Femur (tissue), 1 donor: ENCODE measurements at regions not wholly inside any gene's neighbourhood (a gene's known extent, or its start where the extent isn't known, plus 50 kb on each side); places are given as distances from the start of the nearest gene placed in this dataset.
A peak's percentile ranks its signal among the peaks of the same experiment; 100 is the strongest.

Source experiments
- DNase-seq: peaks from one replicate; pipeline ENCODE4 v3.0.0-alpha.2; 2017

DNA sequence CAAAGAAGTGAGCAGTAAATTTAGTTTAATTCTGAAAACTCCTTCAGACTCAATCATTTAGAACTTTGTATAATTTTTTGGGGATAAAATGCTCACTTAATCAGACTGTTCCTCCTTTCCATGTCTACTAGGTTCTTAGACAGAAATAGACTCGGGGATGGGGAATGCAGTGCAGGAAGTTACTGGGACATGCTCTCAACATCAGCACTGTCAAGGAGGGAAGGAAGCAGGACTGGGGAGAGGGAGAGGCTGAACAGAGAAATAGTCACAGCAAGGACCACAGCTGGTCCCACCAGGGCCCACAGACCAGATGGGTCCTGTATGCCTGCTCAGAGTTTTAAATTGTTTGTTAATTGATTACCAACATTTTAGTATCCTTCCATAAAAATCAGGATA, 310.1 kb upstream of the MSX2 start:
- DNase-seq, result no peak

DNA sequence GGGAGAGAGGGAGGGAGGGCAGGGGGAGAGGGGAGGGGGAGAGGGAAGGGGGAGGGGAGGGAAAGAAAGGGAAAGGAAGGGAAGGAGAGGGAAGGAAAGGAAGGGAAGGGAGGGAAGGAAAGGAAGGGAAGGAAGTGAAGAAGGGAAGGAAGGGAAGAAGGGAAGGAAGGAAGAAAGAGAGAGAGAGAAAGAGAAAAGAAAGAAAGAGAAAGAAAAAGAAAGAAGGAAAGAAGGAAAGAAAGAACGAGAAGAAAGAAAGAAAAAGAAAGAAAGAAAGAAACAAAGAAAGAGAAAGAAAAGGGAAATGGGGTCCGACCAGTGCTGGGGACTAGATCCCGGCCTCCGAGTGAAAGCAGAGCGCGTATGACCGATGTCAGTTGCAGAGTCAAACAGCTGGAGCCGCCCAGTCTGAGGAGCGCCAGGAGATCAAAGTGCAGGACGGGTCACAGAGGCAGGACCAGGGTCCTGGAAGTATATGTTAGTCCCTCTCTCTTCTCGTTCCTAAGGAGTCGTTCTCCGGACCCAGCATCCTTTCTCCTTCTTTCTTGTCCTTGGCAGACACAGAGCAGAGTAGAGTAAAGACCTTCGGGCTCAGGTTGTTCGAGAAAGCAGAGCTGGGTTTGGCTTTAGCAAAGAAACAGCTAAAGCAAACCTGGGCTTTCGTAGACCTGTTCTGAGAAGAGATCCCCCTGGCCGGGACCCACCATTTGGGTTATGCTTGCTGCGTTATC, 305.4 kb upstream of the MSX2 start:
- no peak for DNase-seq

DNA sequence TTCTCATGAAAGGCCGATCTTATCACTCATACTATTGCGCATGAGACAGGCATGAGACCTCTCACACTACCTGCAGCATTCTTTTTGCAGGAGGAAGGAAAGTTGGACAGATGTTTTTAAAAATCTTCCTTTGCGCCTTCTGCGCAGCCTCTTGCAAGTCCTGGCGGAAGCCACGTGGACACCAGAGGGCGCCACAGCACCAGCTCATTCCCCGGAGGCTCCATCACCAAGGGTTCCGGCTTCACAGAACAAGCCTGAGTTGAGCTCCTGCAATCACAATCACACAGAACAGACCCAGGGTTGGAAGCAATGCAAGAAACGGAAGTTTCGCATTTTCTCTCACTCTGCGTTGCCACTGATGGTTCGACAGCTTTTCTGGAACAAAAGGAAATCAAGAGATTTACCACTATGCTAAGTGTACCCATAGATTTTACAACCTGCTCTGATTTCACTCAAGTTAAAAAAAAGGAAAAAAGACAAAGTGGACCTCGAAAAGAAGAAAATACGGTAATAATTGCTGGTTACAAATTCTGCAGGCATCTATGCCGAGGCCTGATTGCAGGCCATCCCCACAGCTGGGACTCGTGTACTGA, 304.7 kb upstream of the MSX2 start:
- peak; percentile 93 for DNase-seq

DNA sequence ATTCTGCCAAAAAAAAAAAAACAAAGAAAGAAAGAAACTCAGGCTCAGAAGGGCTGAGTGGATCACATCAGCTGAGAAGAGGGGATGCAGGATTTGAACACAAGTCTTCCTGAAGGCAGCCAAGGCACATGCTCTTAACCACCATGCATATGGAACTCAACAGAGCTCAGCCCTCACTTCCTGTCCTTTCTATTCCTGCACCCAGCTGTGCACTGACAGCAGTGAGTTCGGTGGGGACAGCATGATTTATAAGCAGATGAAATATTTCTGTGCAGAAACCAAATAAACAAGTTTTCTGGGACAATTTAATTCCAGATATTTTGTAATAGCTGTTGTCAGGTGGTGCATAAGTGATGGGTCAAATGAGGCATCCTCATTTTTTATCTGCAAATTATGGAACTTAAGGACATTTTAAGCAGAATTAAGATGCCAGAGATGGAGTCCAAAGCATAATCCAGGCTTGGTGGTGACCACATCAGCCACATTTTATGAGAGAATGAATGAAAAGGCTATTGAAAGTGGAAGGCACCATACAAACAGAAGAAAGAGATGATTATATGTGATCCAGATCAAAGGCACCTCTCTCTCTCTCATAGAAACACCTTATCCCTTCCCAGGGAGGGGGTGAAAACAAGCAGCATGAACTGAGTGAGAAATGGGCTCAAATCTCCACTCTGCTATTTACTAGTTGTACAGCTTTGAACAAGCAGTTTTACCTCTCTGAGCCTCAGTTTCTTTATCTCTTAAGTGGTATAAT, 303.6 kb upstream of the MSX2 start:
- no peak for DNase-seq

DNA sequence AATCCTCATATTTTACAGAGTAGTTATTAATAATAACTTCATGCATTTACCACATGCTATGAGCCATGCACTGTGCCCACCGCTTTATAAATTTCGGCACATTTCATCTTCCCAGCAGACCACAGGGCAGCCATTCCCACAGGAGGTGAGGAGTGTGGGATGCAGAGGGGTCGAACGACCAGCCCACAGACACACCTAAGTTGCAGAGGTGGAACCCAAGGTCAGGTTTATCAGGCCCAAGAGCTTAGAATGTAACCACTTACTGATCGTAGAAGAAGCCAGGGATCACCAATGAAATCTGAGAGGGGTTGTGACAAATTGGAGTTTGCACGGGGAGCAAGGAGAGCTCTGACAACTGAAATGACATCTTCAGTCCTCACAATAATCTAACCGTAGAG, 303.0 kb upstream of the MSX2 start:
- DNase-seq, result no peak

DNA sequence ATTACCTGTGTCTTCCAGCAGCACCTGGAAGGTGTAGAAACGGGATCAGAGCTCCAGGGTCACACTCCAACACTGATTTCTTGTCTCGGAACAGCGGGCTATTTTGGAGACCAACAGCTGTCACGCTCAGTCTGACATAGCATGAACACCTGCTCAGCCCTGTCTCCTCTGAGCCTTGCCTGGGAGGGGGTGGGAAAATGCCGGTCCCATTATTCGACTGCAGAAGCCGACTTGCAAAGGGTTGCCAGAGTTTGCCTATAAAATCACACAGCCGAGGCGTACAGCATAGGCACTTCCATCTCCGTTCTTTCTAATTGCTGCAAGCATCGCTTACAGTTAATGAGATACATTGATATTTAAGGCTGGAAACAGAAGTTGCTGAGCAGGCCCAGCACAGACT, 300.8 kb upstream of the MSX2 start:
- peak; percentile 60 for DNase-seq

DNA sequence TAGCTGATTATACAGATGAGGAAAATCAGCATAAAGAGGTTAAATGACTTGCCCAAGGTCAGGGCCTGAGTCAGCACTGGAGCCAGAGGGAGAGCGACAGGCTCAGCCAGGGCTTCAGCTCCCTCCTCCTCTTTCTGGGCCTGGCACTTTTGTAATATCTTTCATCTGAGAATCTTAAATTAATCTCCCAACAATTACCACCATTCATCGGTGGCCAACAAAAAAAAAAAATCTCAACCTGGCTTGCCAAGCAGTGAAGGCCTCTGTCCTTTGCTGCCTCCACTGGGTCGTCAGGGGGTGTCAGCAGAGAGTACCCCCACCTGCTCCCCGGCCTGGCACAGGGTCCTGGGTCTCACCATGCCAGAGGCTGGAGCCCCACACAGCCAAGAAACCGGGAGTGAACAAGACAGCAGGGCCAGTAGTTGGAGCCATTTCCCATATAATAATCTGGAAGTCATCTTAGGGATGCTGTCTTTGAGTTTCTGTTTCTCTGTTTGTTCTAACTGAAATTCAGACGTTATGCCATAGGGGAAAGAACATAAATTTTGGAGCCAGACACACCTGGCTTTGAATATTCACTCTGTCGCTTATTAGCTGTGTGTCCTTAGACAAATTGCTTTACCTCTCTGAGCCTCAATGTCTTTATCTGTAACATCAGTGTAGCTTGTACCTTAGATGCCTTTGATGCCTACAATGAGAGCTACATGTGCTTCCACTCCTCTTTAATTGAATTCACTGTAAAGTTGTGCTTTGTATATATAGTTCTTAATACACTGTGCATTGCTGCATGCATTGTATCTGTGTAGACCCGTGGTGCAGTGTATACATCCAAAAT, 299.9 kb upstream of the MSX2 start:
- peak; percentile 50 for DNase-seq

DNA sequence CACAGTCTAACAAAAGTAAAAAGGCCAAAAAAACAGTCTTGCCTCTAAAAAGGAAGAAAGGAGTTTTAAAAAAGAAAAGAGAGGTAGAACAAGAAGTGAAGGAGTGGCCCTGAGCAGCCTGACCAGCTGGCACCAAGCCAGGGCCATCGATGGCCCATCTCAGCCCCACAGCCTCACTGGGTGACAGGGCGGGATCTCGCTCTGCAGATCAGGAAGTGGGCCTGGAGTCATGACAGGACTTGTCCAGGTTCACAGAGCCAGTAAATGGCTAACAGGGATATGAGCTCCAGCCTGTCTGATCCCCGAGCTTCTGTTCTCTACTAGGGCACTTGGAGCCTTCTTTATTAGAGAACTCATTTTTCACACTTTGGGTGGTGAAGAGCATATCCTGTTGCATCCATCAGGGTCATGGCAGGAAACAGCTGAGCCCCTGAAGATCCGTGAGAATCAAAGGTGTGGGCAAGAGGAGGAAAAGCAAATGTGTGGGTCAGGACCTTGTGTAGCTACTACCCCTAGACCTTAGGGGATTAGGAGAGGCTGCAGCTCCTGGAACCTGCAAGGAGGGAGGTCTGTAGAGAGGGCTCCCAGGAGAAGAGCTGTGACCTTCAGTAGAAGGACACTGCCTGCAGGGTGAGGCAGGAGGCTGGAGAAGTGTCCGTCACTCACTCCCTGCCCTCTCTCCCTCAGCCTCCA, 299.0 kb upstream of the MSX2 start:
- no peak for DNase-seq

DNA sequence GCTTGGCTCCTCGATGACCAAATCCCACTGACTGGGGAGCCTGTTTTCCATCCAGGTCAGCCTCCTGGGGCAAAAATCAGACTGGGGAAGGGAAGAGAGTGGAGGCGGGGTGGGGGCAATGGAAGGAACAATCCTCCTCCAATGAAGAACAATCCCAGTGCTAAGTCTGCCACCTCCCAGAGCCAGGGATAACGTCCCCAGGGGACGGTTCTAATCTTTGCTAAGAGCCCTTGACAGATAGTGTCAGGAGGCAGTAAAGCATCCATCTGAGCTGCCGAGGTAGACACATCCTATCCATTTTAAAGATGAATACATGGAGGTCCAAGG, 298.5 kb upstream of the MSX2 start:
- DNase-seq, result no peak

DNA sequence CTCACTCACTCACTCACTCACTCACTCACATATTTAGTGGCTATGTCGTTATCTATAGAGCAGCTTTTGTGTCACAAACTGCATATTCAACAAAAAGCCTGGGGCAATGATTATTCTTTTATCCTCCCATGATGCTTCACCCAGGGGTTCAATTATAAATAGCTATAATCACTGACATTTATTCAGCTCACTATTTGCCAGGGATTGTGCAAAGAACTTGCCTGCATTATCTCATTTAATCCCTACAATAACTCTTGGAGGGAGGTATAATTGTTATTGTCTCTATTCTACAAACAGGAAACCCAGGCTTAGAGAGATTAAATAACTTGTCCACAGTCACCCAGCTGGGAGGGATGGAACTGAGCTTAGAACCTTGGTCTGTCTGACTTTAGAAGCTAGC, 298.0 kb upstream of the MSX2 start:
- DNase-seq, result no peak

DNA sequence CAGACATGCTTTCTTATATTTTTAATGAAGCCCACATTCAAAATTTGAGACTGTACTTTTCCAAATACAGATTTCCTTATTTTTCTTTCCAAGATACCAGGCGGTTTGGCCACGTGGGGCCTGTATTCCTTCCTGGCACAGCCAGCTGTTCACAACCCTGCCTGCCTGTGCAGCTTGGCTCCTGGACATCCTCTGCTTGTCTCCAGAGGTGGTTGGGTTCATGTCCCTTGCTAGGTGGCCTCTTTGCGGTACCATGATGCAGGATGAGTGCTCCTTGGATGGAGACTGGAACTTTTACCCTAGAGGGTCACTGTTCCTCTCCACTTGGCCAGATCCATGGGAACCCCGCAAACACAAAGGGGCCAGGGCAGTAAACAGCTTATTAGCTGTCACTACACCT, 297.5 kb upstream of the MSX2 start:
- DNase-seq, result no peak

DNA sequence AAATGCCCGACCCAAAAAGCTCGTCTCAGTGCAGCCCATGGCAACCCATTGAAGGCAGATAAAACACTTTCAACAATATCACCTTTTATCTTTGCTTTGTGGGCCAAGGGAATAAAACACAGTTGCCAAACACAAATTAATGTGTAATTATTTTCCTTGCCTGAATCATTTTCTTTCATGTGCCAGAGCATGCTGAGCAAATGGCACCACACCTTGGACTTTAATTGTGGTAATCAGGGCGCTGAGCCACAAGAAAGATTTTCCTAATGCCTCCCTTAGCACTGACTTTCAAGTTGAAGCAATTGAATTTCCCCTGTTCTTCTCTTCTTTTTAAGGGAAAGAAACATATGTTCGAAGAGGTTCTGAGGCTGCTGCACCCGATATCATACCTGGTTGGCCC, 297.1 kb upstream of the MSX2 start:
- DNase-seq, result no peak

DNA sequence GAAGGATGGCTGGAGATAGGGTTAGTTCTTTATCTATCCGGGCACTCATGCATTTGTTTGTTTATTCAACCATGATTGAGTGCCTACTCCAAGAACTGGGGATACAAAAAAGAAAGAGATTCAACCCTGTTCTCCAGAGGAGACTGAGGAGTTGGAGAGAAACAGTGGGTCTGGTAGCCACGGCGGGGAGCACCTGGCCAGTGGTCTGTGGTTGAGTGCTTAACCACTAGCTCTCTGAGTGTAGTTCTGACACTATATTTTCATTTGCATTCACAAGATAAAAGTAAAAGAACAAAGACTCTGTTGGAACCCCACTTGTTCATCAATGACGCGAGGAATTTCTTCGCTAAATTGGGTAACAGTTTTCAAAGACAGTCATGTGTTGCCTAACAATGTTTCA, 295.5 kb upstream of the MSX2 start:
- no peak for DNase-seq

DNA sequence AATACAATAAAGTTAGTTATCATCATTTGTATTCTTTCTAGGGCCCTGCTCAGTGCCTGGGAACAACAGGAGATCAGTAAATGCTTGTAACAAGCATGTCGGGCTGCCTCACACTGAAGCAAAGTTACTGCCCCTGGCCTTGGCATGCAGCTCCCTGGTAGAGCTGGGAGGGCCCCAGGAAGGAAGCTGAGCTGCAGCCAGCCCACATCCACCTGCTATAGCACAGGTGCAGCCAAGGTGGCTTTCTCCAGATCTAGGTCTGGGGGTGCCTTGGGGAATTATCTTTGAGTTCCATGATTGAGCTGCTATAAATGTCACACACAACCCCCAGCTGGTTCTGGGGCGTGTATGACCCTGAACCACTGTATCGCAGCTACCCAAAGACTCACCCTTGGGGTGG, 293.4 kb upstream of the MSX2 start:
- DNase-seq, result no peak

DNA sequence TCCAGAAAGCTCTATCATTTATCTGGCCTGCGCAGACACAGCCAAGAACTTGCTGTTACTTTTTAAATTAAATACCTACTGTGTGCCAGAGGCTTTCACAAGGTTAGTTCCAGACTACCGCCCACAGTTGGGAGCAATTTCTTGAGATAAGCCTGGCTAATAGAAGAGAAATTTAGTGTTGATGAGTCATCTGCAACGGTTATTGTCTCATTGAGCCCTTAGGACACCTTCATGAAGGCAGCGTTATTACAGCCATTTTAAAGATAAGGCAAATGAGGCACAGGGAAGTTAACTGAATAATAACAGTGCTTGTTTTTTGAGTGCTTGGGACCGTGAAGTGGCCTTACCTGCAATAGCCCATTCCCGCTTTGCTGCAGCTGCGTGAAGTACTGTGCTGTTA, 292.9 kb upstream of the MSX2 start:
- DNase-seq, result no peak

DNA sequence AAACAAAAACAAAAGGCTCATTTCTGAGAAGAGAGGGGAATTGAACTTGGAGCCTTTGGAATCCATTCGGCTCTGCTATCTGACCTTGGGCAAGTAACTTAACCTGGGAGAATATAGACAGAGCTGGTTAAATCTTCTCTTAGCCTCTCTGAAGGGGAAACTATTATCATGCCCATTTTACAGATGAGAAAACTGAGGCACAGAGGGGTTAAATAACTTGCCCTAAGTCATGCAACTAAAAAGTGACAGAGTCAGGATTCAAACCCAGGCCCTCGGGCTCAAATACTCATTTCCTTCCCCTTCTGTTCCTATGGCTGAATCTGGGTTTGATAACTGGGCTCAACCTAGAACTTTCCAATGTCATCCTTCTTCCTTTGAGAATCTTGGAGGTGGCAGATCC, 291.3 kb upstream of the MSX2 start:
- no peak for DNase-seq

DNA sequence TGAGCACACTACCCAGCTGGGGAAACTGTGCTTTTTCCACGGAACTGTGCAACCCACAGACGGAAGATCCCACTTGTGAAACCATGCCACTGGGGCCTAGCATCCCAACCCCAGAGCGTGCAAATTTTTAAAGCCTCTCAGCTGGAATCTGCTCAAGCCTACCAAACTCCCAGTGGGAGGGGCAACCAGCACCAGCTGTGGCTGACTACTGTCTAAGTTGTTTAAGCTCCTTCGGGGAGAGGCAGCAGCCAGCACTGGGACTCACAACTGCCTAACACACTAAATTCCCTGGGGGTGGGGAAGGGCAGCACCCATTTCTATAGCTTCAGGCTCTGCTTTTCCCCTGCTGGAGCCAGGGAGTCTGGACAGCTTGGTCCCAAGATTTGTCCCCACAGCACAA, 287.6 kb upstream of the MSX2 start:
- peak; percentile 24 for DNase-seq

DNA sequence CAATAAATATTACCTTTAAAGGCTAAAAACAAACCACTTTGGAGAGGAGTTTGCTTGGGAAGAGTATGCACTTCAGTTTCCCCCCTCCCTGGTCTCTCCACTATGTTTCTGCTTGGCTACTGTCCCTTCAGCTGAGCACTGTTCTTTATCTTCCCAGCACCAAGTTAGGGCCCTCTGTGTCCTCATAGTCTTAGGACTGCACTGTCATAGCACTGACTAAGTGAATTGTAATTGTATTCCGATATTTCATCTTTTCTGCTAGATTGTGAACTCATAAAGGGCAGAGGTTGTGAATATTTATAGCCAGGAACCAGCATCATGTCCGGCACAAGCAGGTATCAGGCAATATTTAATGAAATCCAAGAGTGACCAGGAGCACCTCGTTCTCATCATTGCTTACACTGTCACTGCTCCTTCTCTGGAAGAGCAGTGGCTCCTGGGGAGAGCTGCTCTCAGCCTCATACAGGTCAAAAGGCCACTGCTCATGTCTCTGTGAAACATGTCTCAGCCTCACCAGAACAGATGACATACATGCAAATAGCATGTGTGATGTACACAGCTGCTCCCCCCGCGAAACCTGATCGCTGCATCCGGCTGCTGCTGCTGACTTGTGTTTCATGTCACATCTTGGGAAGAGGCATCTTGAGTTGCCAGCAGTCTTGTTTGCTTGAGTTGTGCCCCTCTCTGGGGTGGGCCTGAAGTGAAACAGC, 279.7 kb upstream of the MSX2 start:
- no peak for DNase-seq

DNA sequence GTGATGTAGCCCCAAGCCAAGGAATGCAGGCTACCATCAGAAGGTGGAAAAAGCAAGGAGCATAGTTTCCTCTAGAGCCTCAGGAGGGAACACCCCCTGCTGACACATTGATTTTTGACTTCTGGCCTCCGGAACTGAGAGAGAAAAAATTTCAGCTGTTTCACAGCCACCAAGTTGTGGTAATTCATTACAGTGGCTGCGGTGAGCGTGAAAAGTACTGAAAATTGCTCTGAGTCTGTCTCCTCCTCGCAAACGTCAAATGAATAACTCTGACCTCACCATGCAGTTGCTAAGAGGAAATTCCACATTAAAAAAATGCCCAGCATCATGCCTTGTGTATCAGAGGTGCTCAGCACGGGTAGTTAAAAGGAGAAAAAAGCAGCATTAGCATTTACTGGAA, 277.9 kb upstream of the MSX2 start:
- no peak for DNase-seq

DNA sequence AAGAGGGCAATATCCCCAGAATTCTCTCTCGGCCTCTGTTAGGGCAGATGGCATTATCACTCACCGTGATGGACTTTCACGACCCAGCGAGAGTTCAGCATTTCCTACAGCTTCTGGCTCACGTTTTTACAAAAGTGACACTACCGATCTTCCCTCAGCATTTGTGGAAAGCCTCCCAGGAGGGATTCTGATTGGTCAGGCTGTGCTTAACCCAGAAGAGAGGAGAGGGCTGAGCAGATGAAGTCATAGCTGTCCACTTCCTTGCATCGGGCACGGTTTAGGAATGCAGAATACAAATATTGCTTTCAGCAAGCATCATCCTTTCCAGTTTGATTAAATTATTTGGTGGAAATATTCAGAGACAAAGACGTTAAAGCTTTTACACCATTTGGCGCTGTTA, 277.4 kb upstream of the MSX2 start:
- DNase-seq, result no peak

DNA sequence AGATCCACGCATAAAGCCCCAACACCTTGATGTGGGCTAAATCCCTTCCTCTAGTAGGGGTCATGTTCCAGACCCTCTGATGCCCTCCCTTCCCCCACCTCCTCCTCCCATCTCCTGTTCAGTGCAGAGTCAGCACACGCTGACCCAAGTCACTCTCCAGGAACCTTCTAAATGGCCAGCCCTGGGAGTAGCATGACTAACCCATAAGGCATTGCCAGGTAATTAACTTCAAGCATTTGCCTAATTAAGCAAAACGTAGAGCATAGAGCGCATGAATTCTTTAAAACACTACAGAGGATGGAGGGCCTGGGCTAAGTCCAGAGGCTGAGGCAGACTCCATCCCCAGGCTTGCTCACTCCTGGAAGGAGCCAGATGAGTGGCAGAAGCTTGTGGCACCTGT, 276.3 kb upstream of the MSX2 start:
- DNase-seq, result no peak

DNA sequence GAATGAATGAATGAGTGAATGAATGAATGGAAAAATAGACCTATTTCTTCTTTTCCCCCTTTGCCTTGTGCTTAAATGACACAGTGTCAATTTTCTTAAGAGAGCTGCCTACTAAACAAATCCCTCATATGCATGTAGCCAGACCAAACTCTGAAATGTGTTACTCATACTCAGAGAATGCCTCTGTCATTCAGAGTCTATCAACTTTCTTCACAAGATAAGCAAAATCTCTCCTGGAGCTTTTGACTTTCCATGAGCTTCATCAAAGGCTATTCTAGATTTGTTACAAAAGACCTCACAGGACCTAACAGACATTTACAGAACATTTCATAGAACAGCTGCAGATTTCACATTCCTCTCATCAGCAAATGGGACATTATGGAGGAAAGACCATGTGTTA, 275.7 kb upstream of the MSX2 start:
- DNase-seq, result no peak
